ENCODE measurements at regions not wholly inside any gene's neighbourhood (a gene's known extent, or its start where the extent isn't known, plus 50 kb on each side); places are given as distances from the start of the nearest gene placed in this dataset.

DNA sequence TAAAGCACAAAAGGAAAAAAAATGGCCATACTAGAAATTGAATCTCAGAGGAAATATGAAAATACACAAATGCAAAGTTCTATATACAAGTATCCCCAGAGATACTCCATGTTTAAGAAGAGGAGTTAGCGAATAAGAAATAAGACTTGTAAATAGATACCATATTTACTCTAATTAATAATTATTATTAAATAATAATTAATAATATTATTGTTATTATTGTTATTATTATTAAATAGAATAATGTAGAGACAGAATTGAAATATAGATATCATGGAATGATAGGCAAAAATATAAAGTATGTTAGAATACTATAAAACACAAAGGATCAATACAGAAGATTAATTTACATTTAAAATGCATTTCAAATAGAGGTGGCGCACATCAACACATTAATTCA is 1047.5 kb upstream of the MIR17HG start:
- Histone ChIP-seq H3K79me2 (ENCODE audit: control insufficient read depth, low read length) (no peaks in the 10 kb centered on the region), H3K27me3 (ENCODE audit: control insufficient read depth, low read length) (no peaks in the 10 kb centered on the region), H3F3A (ENCODE audit: control insufficient read depth, insufficient read depth) (no peaks in the 10 kb centered on the region), H3K27ac (ENCODE audit: low read depth, low read length) (no peak overlapping the region), H3K36me3 (ENCODE audit: control insufficient read depth, low read length) (no peaks in the 10 kb centered on the region), H3K4me1 (ENCODE audit: control insufficient read depth, low read length) (no peaks in the 10 kb centered on the region), H4K20me1 (ENCODE audit: control insufficient read depth, insufficient read depth, low read depth, low read length) (no peaks in the 10 kb centered on the region), H3K9me3 (ENCODE audit: control insufficient read depth, insufficient read depth, low read length) (no peaks in the 10 kb centered on the region), H3K4me3 (ENCODE audit: low read length) (no peak overlapping the region), H3K4me2 (ENCODE audit: low read length) (no peak overlapping the region), H3K9me2 (replicated peaks; ENCODE audit: control insufficient read depth, low read length) (no peaks in the 10 kb centered on the region)
- TF ChIP-seq EZH2phosphoT487 (IDR thresholded peaks at IDR 0.05; ENCODE audit: borderline replicate concordance, low read length) = no peak
- TF ChIP-seq, protein P1, sequence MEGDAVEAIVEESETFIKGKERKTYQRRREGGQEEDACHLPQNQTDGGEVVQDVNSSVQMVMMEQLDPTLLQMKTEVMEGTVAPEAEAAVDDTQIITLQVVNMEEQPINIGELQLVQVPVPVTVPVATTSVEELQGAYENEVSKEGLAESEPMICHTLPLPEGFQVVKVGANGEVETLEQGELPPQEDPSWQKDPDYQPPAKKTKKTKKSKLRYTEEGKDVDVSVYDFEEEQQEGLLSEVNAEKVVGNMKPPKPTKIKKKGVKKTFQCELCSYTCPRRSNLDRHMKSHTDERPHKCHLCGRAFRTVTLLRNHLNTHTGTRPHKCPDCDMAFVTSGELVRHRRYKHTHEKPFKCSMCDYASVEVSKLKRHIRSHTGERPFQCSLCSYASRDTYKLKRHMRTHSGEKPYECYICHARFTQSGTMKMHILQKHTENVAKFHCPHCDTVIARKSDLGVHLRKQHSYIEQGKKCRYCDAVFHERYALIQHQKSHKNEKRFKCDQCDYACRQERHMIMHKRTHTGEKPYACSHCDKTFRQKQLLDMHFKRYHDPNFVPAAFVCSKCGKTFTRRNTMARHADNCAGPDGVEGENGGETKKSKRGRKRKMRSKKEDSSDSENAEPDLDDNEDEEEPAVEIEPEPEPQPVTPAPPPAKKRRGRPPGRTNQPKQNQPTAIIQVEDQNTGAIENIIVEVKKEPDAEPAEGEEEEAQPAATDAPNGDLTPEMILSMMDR (IDR thresholded peaks at IDR 0.05; ENCODE audit: low read depth, low read length, poor library complexity, severe bottlenecking) = no peak

DNA sequence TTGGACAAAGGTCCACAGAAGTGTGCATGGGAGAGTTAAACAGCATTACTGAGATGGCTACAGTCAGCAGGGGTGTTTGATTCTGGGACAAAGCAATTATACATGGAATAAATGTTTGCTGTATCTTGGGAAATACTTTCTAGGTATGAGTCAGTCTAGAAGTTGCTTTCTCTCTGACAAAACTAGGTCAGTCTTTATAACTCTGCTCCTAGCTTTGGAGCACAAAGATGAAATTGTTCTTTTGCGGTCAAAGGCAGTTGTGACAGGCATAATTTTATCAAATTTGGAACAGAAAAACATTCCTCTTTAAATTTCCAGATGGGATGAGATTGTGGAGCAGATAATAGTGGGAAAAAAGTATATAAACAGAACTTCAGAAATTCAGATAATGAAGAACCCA is 1045.4 kb upstream of the MIR17HG start:
- no peaks in the 10 kb centered on the region for H3K9me2 ChIP-seq (replicated peaks; ENCODE audit: control insufficient read depth, low read length)
- TF ChIP-seq, protein P1 (IDR thresholded peaks at IDR 0.05; ENCODE audit: low read depth, low read length, poor library complexity, severe bottlenecking) = no peak
- no peak for TF ChIP-seq EZH2phosphoT487 (IDR thresholded peaks at IDR 0.05; ENCODE audit: borderline replicate concordance, low read length)
- H3F3A ChIP-seq (ENCODE audit: control insufficient read depth, insufficient read depth) = no peaks in the 10 kb centered on the region
- no peaks in the 10 kb centered on the region for H3K36me3 ChIP-seq (ENCODE audit: control insufficient read depth, low read length)
- H3K27ac ChIP-seq (ENCODE audit: low read depth, low read length) = no peak overlapping the region
- H4K20me1 ChIP-seq (ENCODE audit: control insufficient read depth, insufficient read depth, low read depth, low read length) = no peaks in the 10 kb centered on the region
- H3K79me2 ChIP-seq (ENCODE audit: control insufficient read depth, low read length) = no peaks in the 10 kb centered on the region
- no peaks in the 10 kb centered on the region for H3K27me3 ChIP-seq (ENCODE audit: control insufficient read depth, low read length)
- no peak overlapping the region for H3K4me3 ChIP-seq (ENCODE audit: low read length)
- H3K9me3 ChIP-seq (ENCODE audit: control insufficient read depth, insufficient read depth, low read length) = no peaks in the 10 kb centered on the region
- H3K4me1 ChIP-seq (ENCODE audit: control insufficient read depth, low read length) = no peaks in the 10 kb centered on the region
- H3K4me2 ChIP-seq (ENCODE audit: low read length) = no peak overlapping the region

DNA sequence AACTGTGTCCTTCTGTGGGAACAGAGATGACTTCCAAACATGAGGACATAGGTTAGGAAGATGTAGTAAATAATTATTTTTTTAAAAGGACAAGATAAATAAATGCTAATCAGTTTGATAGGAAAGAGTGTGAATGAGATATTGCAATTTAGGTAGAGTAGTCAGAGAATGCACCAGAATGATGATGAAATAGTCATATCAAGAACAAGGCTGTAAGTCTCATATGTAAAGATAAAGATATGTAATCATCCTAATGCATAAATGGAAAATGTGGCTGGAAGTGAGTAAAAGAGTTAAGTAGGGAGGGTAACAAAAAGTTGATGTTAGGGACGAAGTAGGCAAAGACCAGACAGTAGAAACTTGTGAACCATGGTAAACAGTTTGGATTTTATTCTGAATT is 1041.7 kb upstream of the MIR17HG start:
- Histone ChIP-seq H3K4me2 (ENCODE audit: low read length) (no peak overlapping the region), H4K20me1 (ENCODE audit: control insufficient read depth, insufficient read depth, low read depth, low read length) (no peaks in the 10 kb centered on the region), H3K27ac (ENCODE audit: low read depth, low read length) (no peak overlapping the region), H3K36me3 (ENCODE audit: control insufficient read depth, low read length) (no peaks in the 10 kb centered on the region), H3K9me3 (ENCODE audit: control insufficient read depth, insufficient read depth, low read length) (no peaks in the 10 kb centered on the region; the same call in 1 of the 2 replicates), H3F3A (ENCODE audit: control insufficient read depth, insufficient read depth) (no peaks in the 10 kb centered on the region), H3K79me2 (ENCODE audit: control insufficient read depth, low read length) (no peaks in the 10 kb centered on the region), H3K27me3 (ENCODE audit: control insufficient read depth, low read length) (no peaks in the 10 kb centered on the region), H3K4me3 (ENCODE audit: low read length) (no peak overlapping the region), H3K9me2 (replicated peaks; ENCODE audit: control insufficient read depth, low read length) (no peaks in the 10 kb centered on the region), H3K4me1 (ENCODE audit: control insufficient read depth, low read length) (no peaks in the 10 kb centered on the region)
- TF ChIP-seq, protein P1 (IDR thresholded peaks at IDR 0.05; ENCODE audit: low read depth, low read length, poor library complexity, severe bottlenecking) = no peak
- no peak for TF ChIP-seq EZH2phosphoT487 (IDR thresholded peaks at IDR 0.05; ENCODE audit: borderline replicate concordance, low read length)

DNA sequence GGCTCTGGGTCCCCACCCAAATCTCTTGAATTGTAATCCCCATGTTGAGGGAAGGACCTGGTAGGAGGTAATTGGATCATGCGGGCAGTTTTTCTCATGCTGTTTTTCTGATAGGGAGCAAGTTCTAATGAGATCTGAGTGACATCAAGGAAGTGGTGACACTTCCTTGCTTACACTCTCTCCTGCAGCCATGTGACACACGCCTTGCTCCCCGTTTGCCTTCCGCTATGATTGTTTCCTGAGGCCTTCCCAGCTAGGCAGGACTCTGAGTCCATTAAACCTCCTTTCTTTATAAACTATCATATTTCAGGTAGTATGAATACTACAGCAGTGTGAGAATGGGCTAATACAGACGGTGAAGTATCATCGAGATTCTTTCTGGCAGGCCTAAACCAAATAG is 1040.4 kb upstream of the MIR17HG start:
- Histone ChIP-seq H4K20me1 (ENCODE audit: control insufficient read depth, insufficient read depth, low read depth, low read length) (no peaks in the 10 kb centered on the region), H3K79me2 (ENCODE audit: control insufficient read depth, low read length) (no peaks in the 10 kb centered on the region), H3K36me3 (ENCODE audit: control insufficient read depth, low read length) (no peaks in the 10 kb centered on the region), H3K27me3 (ENCODE audit: control insufficient read depth, low read length) (no peaks in the 10 kb centered on the region), H3K4me2 (ENCODE audit: low read length) (no peak overlapping the region), H3K9me3 (ENCODE audit: control insufficient read depth, insufficient read depth, low read length) (no peaks in the 10 kb centered on the region; the same call in 1 of the 2 replicates), H3K4me1 (ENCODE audit: control insufficient read depth, low read length) (no peaks in the 10 kb centered on the region), H3K9me2 (replicated peaks; ENCODE audit: control insufficient read depth, low read length) (no peaks in the 10 kb centered on the region), H3K4me3 (ENCODE audit: low read length) (no peak overlapping the region), H3F3A (ENCODE audit: control insufficient read depth, insufficient read depth) (no peaks in the 10 kb centered on the region), H3K27ac (ENCODE audit: low read depth, low read length) (no peak overlapping the region)
- TF ChIP-seq EZH2phosphoT487 (IDR thresholded peaks at IDR 0.05; ENCODE audit: borderline replicate concordance, low read length) = no peak
- TF ChIP-seq, protein P1 (IDR thresholded peaks at IDR 0.05; ENCODE audit: low read depth, low read length, poor library complexity, severe bottlenecking) = no peak
